Astrocyte (in vitro differentiated cells and primary cell): ENCODE measurements at regions not wholly inside any gene's neighbourhood (a gene's known extent, or its start where the extent isn't known, plus 50 kb on each side); places are given as distances from the start of the nearest gene placed in this dataset.

Experiments used
- DNase-seq: peaks from one replicate; pipeline ENCODE4 v3.0.0-alpha.2; 2010; ENCODE audit warnings: low read depth
- FAIRE-seq: peaks from 2 replicates; lab custom pipeline; 2011; peaks lifted over from hg19 to GRCh38; lab: Jason Lieb, UNC
- H2AFZ ChIP-seq: 2 replicates; pipeline ENCODE4 v1.6.0; 2012; ENCODE audit warnings: low read depth, low read length, inconsistent platforms
- H3K27ac ChIP-seq: 2 replicates; pipeline ENCODE4 v1.5.1; 2011; ENCODE audit warnings: low read depth, low read length, inconsistent platforms
- H3K27me3 ChIP-seq: 2 replicates; pipeline ENCODE4 v1.6.0; 2011; ENCODE audit warnings: low read length, inconsistent platforms; ENCODE audit not compliant: insufficient read depth
- H3K36me3 ChIP-seq: 2 replicates; pipeline ENCODE4 v1.5.1; 2011; ENCODE audit warnings: low read length, inconsistent platforms; ENCODE audit not compliant: insufficient read depth
- H3K4me1 ChIP-seq: 2 replicates; pipeline ENCODE4 v1.5.1; 2011; ENCODE audit warnings: low read length, inconsistent platforms; ENCODE audit not compliant: insufficient read depth
- H3K4me2 ChIP-seq: 2 replicates; pipeline ENCODE4 v1.6.0; 2012; ENCODE audit warnings: low read length, inconsistent platforms
- H3K4me3 ChIP-seq: 2 replicates; pipeline ENCODE4 v1.5.1; 2011; ENCODE audit warnings: low read depth, mild to moderate bottlenecking, low read length, inconsistent platforms; ENCODE audit not compliant: insufficient read depth
- H3K79me2 ChIP-seq: 2 replicates; pipeline ENCODE4 v1.6.0; 2012; ENCODE audit warnings: mild to moderate bottlenecking, low read length, inconsistent platforms; ENCODE audit not compliant: insufficient read depth
- H3K9ac ChIP-seq: 2 replicates; pipeline ENCODE4 v1.6.0; 2012; ENCODE audit warnings: mild to moderate bottlenecking, low read length, inconsistent platforms
- H3K9me3 ChIP-seq: 2 replicates; pipeline ENCODE4 v1.5.1; 2012; ENCODE audit warnings: low read depth, mild to moderate bottlenecking, low read length, inconsistent platforms; ENCODE audit not compliant: insufficient read depth
- H4K20me1 ChIP-seq: 2 replicates; pipeline ENCODE4 v1.6.0; 2012; ENCODE audit warnings: low read length, inconsistent platforms; ENCODE audit not compliant: insufficient read depth
- H3K27ac Mint-ChIP-seq: one replicate; pipeline ENCODE4 v1.8.0; 2021; ENCODE audit warnings: mild to moderate bottlenecking, mixed read lengths; ENCODE audit not compliant: unreplicated experiment
- H3K27me3 Mint-ChIP-seq: one replicate; pipeline ENCODE4 v1.8.0; 2021; ENCODE audit warnings: low read depth, mixed read lengths; ENCODE audit not compliant: unreplicated experiment
- H3K36me3 Mint-ChIP-seq: one replicate; pipeline ENCODE4 v1.8.0; 2021; ENCODE audit warnings: low read depth, mixed read lengths; ENCODE audit not compliant: unreplicated experiment
- H3K4me1 Mint-ChIP-seq: one replicate; pipeline ENCODE4 v1.8.0; 2021; ENCODE audit warnings: low read depth, mixed read lengths; ENCODE audit not compliant: unreplicated experiment
- H3K4me3 Mint-ChIP-seq: one replicate; pipeline ENCODE4 v1.8.0; 2021; ENCODE audit warnings: mild to moderate bottlenecking, moderate library complexity, mixed read lengths; ENCODE audit not compliant: unreplicated experiment
- H3K9me3 Mint-ChIP-seq: one replicate; pipeline ENCODE4 v1.8.0; 2021; ENCODE audit warnings: mild to moderate bottlenecking, mixed read lengths; ENCODE audit not compliant: unreplicated experiment
- EZH2 ChIP-seq: IDR thresholded peaks from 2 replicates; pipeline ENCODE4 v1.6.1; 2012; ENCODE audit warnings: mild to moderate bottlenecking, low read length, inconsistent platforms; ENCODE audit not compliant: insufficient read depth
- TF ChIP-seq, protein P1 (sequence below): IDR thresholded peaks from 2 replicates; pipeline ENCODE4 v1.5.1; 2011; ENCODE audit warnings: low read depth, mild to moderate bottlenecking, inconsistent platforms, low read length, moderate library complexity; ENCODE audit not compliant: insufficient read depth

DNA sequence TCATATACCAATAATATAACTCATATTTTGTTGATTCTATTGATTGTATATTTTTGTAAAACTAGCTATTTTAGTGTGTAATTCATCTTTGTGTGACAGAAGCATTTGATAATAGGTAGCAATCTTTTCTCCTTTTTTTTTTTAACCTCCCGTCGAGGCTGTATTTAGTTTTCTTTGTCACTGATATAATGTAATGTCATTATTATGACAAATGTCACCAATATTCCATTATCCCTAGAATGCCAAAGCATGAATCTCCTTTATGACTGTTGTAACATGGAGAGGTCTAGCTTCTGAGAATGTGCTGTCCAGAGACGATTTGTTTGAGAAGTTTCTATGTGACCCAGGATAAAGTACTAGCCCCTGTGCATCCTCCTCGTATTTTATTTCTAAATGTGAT lies 639.0 kb upstream of the ATXN7L3B start:
- no peaks in the 10 kb centered on the region for H3K9me3 ChIP-seq
- FAIRE-seq: no peak

DNA sequence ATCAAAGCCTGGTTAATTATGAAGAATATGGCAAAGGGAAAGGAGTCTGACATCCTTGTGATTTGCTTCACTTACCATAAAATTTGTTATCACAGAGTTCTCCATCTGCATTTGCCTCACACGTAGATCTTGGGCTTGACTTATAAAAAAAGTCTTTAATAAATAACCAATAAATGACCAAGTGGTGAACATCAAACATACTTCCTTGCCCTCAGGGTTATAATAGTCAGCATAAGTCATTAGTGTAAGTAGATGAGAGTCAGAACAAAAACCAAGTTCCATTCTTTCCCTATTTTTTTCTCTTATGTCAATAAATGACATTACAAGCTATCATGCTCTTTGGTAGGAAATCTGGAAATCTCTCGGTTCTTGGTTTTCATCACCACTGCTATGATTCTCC lies 635.4 kb upstream of the ATXN7L3B start:
- Histone ChIP-seq H3K9me3 (no peaks in the 10 kb centered on the region), H2AFZ (no peak overlapping the region), H3K27me3 (no peaks in the 10 kb centered on the region), H3K9ac (no peak overlapping the region), H4K20me1 (no peaks in the 10 kb centered on the region), H3K4me1 (no peaks in the 10 kb centered on the region), H3K4me3 (no peak overlapping the region), H3K4me2 (no peak overlapping the region), H3K27ac (no peak overlapping the region), H3K79me2 (no peaks in the 10 kb centered on the region), H3K36me3 (no peaks in the 10 kb centered on the region)
- no peaks in the 10 kb centered on the region for H3K4me1 Mint-ChIP-seq
- H3K27ac Mint-ChIP-seq: no peak overlapping the region
- no peak overlapping the region for H3K4me3 Mint-ChIP-seq
- no peaks in the 10 kb centered on the region for H3K36me3 Mint-ChIP-seq
- no peak for DNase-seq
- no peaks in the 10 kb centered on the region for H3K27me3 Mint-ChIP-seq
- H3K9me3 Mint-ChIP-seq: no peaks in the 10 kb centered on the region
- TF ChIP-seq, protein P1, sequence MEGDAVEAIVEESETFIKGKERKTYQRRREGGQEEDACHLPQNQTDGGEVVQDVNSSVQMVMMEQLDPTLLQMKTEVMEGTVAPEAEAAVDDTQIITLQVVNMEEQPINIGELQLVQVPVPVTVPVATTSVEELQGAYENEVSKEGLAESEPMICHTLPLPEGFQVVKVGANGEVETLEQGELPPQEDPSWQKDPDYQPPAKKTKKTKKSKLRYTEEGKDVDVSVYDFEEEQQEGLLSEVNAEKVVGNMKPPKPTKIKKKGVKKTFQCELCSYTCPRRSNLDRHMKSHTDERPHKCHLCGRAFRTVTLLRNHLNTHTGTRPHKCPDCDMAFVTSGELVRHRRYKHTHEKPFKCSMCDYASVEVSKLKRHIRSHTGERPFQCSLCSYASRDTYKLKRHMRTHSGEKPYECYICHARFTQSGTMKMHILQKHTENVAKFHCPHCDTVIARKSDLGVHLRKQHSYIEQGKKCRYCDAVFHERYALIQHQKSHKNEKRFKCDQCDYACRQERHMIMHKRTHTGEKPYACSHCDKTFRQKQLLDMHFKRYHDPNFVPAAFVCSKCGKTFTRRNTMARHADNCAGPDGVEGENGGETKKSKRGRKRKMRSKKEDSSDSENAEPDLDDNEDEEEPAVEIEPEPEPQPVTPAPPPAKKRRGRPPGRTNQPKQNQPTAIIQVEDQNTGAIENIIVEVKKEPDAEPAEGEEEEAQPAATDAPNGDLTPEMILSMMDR: no peak
- TF ChIP-seq EZH2: no peak
- no peak for FAIRE-seq

More for the DNA sequence above, 639.0 kb upstream of the ATXN7L3B start:
- Histone ChIP-seq H3K4me1 (no peaks in the 10 kb centered on the region), H3K9ac (no peak overlapping the region), H3K79me2 (no peaks in the 10 kb centered on the region), H3K27me3 (no peaks in the 10 kb centered on the region), H4K20me1 (no peaks in the 10 kb centered on the region), H3K27ac (no peak overlapping the region), H3K36me3 (no peaks in the 10 kb centered on the region), H3K4me2 (no peak overlapping the region), H3K4me3 (no peak overlapping the region), H2AFZ (no peak overlapping the region)
- Mint-ChIP-seq H3K27ac (no peak overlapping the region), H3K36me3 (no peaks in the 10 kb centered on the region), H3K27me3 (no peaks in the 10 kb centered on the region), H3K4me1 (no peaks in the 10 kb centered on the region), H3K4me3 (no peak overlapping the region), H3K9me3 (no peaks in the 10 kb centered on the region)
- DNase-seq: no peak
- TF ChIP-seq, protein P1: no peak
- TF ChIP-seq EZH2: no peak

DNA sequence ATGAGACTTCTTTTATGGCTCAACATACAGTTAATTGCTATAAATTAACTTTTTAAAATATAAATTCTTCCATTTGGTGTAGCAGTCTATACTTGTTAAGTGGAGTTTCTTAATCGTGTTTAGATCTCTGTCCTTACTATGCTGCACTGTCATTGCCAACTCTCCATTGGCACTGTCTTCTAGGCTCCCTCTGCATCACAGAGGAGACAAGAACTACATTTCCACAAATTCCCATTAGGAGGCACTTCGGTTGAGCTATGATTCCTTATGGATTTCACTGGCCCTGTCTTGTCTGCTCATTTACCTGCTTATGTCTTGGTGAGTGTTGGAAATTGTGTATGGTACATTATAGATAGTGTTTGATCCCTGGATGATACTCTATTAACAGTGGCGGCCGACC lies 630.9 kb upstream of the ATXN7L3B start:
- no peaks in the 10 kb centered on the region for H3K36me3 ChIP-seq
- H3K27ac ChIP-seq: no peak overlapping the region
- no peaks in the 10 kb centered on the region for H3K9me3 Mint-ChIP-seq
- H3K9me3 ChIP-seq: no peaks in the 10 kb centered on the region
- DNase-seq (no peak), FAIRE-seq (no peak)
- H3K4me2 ChIP-seq: no peak overlapping the region
- H3K4me3 ChIP-seq: no peak overlapping the region
- H3K27me3 ChIP-seq: no peaks in the 10 kb centered on the region
- H2AFZ ChIP-seq: no peak overlapping the region
- no peaks in the 10 kb centered on the region for H3K36me3 Mint-ChIP-seq
- TF ChIP-seq EZH2: no peak
- TF ChIP-seq, protein P1: no peak
- H3K9ac ChIP-seq: no peak overlapping the region
- no peaks in the 10 kb centered on the region for H3K4me1 ChIP-seq
- H4K20me1 ChIP-seq: no peaks in the 10 kb centered on the region
- H3K27me3 Mint-ChIP-seq: no peaks in the 10 kb centered on the region
- H3K79me2 ChIP-seq: no peaks in the 10 kb centered on the region
- no peak overlapping the region for H3K4me3 Mint-ChIP-seq
- no peak overlapping the region for H3K27ac Mint-ChIP-seq
- H3K4me1 Mint-ChIP-seq: no peaks in the 10 kb centered on the region
